ENCODE measurements at regions not wholly inside any gene's neighbourhood (a gene's known extent, or its start where the extent isn't known, plus 50 kb on each side); places are given as distances from the start of the nearest gene placed in this dataset.
A peak's percentile ranks its signal among the peaks of the same experiment; 100 is the strongest.

DNA sequence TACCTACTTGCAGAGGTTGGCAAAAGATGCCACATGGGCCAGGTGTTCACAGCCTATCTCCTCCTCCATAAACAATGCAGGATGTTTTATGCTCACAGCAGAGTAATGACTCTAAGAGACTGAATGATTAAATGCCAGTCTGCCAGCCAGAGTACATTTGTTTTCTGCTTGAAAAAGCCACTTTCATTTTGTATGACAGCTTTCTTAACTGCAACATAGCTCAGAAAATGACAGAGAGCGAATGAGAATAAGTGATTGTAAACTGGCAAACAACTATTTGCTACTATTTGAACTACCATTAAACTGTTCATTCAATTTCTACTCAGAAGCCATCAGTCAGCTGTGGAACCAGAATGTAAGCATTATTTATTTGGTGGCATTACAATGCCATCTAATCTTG lies 50.6 kb upstream of the DCC start:
- H2AFZ ChIP-seq (ENCODE audit: low read depth, low read length), result peak overlapping the region; percentile 67
- H3K4me3 ChIP-seq (ENCODE audit: low read length), result peak overlapping the region; percentile 17
- peak overlapping the region; percentile 57 for H3K4me2 ChIP-seq (ENCODE audit: low read length)
- no peaks in the 10 kb centered on the region for H3K79me2 ChIP-seq (ENCODE audit: low read length)
- H3K27ac ChIP-seq (ENCODE audit: low read length), result no peak overlapping the region
- no peaks in the 10 kb centered on the region for H3K9me3 ChIP-seq (ENCODE audit: insufficient read depth, low read length)
- H3K36me3 ChIP-seq (replicated peaks; ENCODE audit: low read depth, low read length), result no peaks in the 10 kb centered on the region
- no peaks in the 10 kb centered on the region for H4K20me1 ChIP-seq (ENCODE audit: insufficient read depth, low read length)
- H3K9ac ChIP-seq (ENCODE audit: low read length), result peak overlapping the region; percentile 8; the same call in 1 of the 2 replicates
- H3K27me3 ChIP-seq (ENCODE audit: low read depth, low read length), result no peaks in the 10 kb centered on the region
- H3K4me1 ChIP-seq (ENCODE audit: low read length), result peaks cover 23% of the 10 kb centered on the region
- TF ChIP-seq, protein P1, sequence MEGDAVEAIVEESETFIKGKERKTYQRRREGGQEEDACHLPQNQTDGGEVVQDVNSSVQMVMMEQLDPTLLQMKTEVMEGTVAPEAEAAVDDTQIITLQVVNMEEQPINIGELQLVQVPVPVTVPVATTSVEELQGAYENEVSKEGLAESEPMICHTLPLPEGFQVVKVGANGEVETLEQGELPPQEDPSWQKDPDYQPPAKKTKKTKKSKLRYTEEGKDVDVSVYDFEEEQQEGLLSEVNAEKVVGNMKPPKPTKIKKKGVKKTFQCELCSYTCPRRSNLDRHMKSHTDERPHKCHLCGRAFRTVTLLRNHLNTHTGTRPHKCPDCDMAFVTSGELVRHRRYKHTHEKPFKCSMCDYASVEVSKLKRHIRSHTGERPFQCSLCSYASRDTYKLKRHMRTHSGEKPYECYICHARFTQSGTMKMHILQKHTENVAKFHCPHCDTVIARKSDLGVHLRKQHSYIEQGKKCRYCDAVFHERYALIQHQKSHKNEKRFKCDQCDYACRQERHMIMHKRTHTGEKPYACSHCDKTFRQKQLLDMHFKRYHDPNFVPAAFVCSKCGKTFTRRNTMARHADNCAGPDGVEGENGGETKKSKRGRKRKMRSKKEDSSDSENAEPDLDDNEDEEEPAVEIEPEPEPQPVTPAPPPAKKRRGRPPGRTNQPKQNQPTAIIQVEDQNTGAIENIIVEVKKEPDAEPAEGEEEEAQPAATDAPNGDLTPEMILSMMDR (IDR thresholded peaks at IDR 0.05; ENCODE audit: low read depth, low read length), result no peak
- TF ChIP-seq EZH2phosphoT487 (IDR thresholded peaks at IDR 0.05; ENCODE audit: low read depth), result no peak
